NB4 (cell line): ENCODE measurements at regions not wholly inside any gene's neighbourhood (a gene's known extent, or its start where the extent isn't known, plus 50 kb on each side); places are given as distances from the start of the nearest gene placed in this dataset.

Experiments
- CTCF ChIP-seq: IDR thresholded peaks from one replicate; pipeline ENCODE4 v1.5.1; 2012; ENCODE audit warnings: low read depth, low read length
- POLR2A ChIP-seq: IDR thresholded peaks from 2 replicates; pipeline ENCODE4 v1.6.1; 2011; ENCODE audit warnings: mild to moderate bottlenecking; ENCODE audit not compliant: insufficient read length; ENCODE audit errors: extremely low read depth

- no peak for TF ChIP-seq CTCF
- TF ChIP-seq POLR2A, result no peak
Observed at GRCh38 chr2:221268631-221269030, 303.5 kb downstream of the EPHA4 start.
